Stomach smooth muscle (tissue), 2 donors: ENCODE measurements at regions not wholly inside any gene's neighbourhood (a gene's known extent, or its start where the extent isn't known, plus 50 kb on each side); places are given as distances from the start of the nearest gene placed in this dataset.

Experiments
- H3K27ac ChIP-seq: one replicate; pipeline ENCODE4 v1.7.0; 2013; ENCODE audit warnings: mild to moderate bottlenecking, low read length, inconsistent platforms
- H3K27me3 ChIP-seq, 2 donors: one replicate each; pipeline ENCODE4 v1.7.0; 2013; ENCODE audit warnings: low read length in 2 of 2; ENCODE audit not compliant: insufficient read depth in 2 of 2, control insufficient read depth in 1 of 2
- H3K36me3 ChIP-seq, 2 donors: one replicate each; pipeline ENCODE4 v1.7.0; 2013; ENCODE audit warnings: low read length in 2 of 2; ENCODE audit not compliant: control insufficient read depth in 2 of 2, insufficient read depth in 2 of 2
- H3K4me1 ChIP-seq: one replicate; pipeline ENCODE4 v1.7.0; 2013; ENCODE audit warnings: low read length; ENCODE audit not compliant: control insufficient read depth, insufficient read depth
- H3K4me3 ChIP-seq, 2 donors: one replicate each; pipeline ENCODE4 v1.7.0; 2013; ENCODE audit warnings: low read length in 2 of 2
- H3K9ac ChIP-seq, 2 donors: one replicate each; pipeline ENCODE4 v1.7.0; 2013; ENCODE audit warnings: low read length in 2 of 2, mild to moderate bottlenecking in 1 of 2
- H3K9me3 ChIP-seq, 2 donors: one replicate each; pipeline ENCODE4 v1.7.0; 2013; ENCODE audit warnings: low read length in 2 of 2; ENCODE audit not compliant: control insufficient read depth in 2 of 2
- donor health status: healthy.
- donor health status: Pancreatic carcinoma.

DNA sequence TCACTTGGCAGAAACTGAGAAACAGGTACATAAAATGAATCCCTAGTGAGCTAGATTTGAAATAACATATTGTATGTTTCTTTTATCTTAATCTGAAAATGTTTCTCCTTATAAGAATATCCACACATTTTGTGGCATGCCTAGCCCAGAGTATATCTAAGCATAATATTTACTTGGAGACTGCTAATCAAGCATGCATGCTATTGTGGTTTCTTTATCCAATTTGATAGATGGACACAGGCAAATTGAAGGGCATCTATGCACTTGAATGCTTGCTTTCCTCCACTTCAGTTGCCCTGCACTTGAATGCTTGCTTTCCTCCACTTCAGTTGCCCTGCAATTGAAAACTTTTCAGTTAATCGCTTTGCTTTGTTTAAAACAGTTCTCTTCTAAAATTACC lies 729.8 kb downstream of the TBC1D32 start:
- H3K4me1 ChIP-seq, result no peaks in the 10 kb centered on the region
- no peaks in the 10 kb centered on the region for H3K36me3 ChIP-seq
- no peak overlapping the region for H3K4me3 ChIP-seq
- H3K9ac ChIP-seq, result no peak overlapping the region
- H3K9me3 ChIP-seq, result no peaks in the 10 kb centered on the region
- no peak overlapping the region for H3K27ac ChIP-seq
- no peaks in the 10 kb centered on the region for H3K27me3 ChIP-seq

- H3K27me3 ChIP-seq, result no peaks in the 10 kb centered on the region
- H3K36me3 ChIP-seq, result no peaks in the 10 kb centered on the region
- H3K9me3 ChIP-seq, result no peaks in the 10 kb centered on the region
- H3K9ac ChIP-seq, result no peak overlapping the region
- no peak overlapping the region for H3K4me3 ChIP-seq
- H3K4me1 ChIP-seq, result no peaks in the 10 kb centered on the region
- H3K27ac ChIP-seq, result no peak overlapping the region
Observed at GRCh38 chr6:120590611-120591010, 743.7 kb downstream of the TBC1D32 start.

- H3K9me3 ChIP-seq, result no peaks in the 10 kb centered on the region
- no peak overlapping the region for H3K27ac ChIP-seq
- H3K27me3 ChIP-seq, result no peaks in the 10 kb centered on the region
- H3K9ac ChIP-seq, result no peak overlapping the region
- H3K4me1 ChIP-seq, result no peaks in the 10 kb centered on the region
- H3K36me3 ChIP-seq, result no peaks in the 10 kb centered on the region
- H3K4me3 ChIP-seq, result no peak overlapping the region
Observed at GRCh38 chr6:120588424-120588823, 745.9 kb downstream of the TBC1D32 start.

DNA sequence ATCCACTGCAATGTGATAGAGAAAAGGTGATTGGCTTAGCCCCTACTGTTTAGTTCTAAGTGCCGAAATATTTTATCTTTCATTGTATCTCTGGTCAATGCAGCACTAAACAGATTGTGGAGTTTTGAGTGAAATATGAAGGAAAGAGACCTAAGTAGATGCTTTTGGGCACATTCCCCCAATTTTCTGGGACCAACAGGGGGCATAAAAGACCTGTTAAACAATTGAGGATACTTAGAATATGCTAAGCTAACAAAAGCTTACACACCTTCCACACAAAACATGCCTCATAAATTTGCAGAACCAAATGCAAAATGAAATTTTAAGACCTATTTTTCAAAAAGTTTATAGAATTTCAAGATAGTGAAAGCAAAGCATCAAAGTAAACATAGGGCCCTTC lies 746.9 kb downstream of the TBC1D32 start:
- no peaks in the 10 kb centered on the region for H3K27me3 ChIP-seq
- H3K4me1 ChIP-seq, result no peaks in the 10 kb centered on the region
- no peaks in the 10 kb centered on the region for H3K9me3 ChIP-seq
- no peak overlapping the region for H3K9ac ChIP-seq
- H3K36me3 ChIP-seq, result no peaks in the 10 kb centered on the region
- H3K4me3 ChIP-seq, result no peak overlapping the region
- H3K27ac ChIP-seq, result no peak overlapping the region

DNA sequence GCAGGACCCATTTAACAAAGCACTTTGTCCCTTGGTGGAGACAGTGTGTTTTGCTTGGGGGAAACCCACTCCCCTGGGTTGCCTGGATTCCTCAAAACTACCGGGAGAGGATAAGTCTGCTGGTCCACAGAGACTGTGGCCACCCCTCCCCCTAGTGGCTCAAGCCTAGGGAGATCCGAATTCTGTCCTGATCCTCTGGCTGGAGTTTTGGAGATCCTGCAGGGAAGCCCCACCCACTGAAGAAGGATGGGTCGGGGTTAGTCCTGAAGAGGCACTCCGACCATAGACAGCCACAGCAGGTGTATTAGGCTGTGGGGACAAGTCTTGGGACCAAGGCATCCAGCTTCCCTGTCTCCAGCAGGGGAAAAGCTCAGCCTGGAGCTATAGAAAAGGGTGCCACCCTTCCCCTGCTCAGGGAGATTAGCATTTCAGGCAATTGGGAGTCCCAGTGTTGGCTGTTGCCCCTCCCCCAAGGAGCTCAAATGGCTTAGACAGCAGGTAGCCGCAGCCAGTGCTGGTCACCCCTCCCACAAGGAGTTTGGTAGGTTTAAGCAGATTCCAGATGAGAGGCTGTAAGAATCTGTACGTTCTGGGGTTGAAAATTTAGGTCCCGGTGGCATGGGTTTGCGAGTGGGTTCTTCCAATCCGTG lies 750.0 kb downstream of the TBC1D32 start:
- Histone ChIP-seq H3K4me1 (no peaks in the 10 kb centered on the region), H3K27ac (no peak overlapping the region), H3K27me3 (no peaks in the 10 kb centered on the region), H3K9ac (no peak overlapping the region), H3K9me3 (no peaks in the 10 kb centered on the region), H3K4me3 (no peak overlapping the region), H3K36me3 (no peaks in the 10 kb centered on the region)

DNA sequence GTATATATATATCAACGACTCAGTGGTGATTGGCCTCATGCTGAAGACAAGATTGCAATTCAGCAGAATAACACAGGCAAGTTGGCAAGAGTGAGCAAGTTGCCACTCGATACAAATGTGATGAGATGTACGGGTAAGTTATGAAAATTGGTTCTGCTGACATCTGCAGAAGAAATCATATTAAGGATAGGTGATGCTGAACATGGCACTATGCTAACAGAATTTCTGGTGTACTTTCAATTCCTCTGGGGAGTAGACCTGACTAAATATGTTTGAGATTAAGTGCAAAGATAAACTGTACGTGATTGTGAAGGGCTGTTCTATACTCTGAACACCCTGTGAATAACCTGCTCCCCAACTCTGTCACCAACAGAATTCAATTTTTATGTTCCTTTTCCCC lies 758.2 kb downstream of the TBC1D32 start:
- H3K36me3 ChIP-seq, result no peaks in the 10 kb centered on the region
- no peaks in the 10 kb centered on the region for H3K9me3 ChIP-seq
- no peaks in the 10 kb centered on the region for H3K4me1 ChIP-seq
- H3K27me3 ChIP-seq, result no peaks in the 10 kb centered on the region
- no peak overlapping the region for H3K4me3 ChIP-seq
- no peak overlapping the region for H3K27ac ChIP-seq
- H3K9ac ChIP-seq, result no peak overlapping the region

DNA sequence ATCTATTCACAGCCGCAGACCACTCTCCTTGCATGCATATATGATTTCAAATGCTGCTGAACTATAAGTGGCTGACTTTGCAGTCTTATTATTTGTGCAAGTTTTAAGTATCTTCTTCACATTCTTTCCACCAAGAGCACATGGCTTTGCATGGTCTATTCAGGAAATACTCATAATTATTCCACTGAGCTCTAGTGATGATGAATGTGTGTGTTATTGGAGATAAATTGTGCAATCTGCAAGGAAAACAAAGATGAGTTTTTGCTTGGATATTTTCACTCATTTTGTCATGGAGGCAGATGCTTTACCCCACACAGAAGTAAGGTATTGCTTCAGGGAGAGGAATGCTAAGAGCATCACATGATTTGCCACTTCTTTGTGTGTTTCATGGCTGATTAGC lies 764.6 kb downstream of the TBC1D32 start:
- Histone ChIP-seq H3K9me3 (no peaks in the 10 kb centered on the region), H3K27ac (no peak overlapping the region), H3K4me3 (no peak overlapping the region), H3K27me3 (no peaks in the 10 kb centered on the region), H3K9ac (no peak overlapping the region), H3K4me1 (no peaks in the 10 kb centered on the region), H3K36me3 (no peaks in the 10 kb centered on the region)

DNA sequence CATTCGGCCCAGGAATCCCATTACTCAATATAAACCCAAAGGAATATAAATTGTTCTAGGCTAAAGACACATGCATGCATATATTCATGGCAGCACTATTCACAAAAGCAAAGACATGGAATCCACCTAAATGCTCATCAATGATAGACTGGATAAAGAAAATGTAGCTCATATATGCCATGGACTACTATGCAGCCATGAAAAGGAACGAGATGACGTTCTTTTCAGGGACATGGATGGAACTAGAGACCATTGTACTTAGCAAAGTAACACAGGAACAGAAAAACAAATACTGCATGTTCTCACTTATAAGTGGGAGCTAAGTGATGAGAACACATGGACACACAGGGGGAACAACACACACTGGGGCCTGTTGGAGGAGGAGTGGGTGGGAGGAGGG lies 769.5 kb downstream of the TBC1D32 start:
- Histone ChIP-seq H3K9me3 (no peaks in the 10 kb centered on the region), H3K36me3 (no peaks in the 10 kb centered on the region), H3K4me1 (no peaks in the 10 kb centered on the region), H3K9ac (no peak overlapping the region), H3K4me3 (no peak overlapping the region), H3K27ac (no peak overlapping the region), H3K27me3 (no peaks in the 10 kb centered on the region)

DNA sequence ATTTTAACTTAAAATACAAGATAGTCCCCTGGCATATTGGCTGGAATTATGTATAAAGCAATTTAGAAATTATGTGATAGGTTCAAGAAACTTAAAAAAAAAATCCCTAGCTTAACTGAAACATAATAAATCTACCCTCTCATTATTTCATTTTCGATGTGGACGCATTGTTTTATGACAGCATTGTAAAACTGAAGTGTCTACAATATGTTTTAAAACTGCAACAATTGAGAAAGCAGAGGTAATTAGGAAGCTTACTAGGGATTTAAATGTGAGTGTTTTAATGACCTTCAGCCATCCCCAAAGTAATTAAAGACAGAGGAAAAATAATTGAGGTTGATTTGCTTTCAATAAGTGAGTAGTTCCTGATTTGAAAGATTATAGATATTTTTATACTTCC lies 776.0 kb downstream of the TBC1D32 start:
- H3K4me1 ChIP-seq, result no peaks in the 10 kb centered on the region
- H3K27ac ChIP-seq, result no peak overlapping the region
- H3K27me3 ChIP-seq, result no peaks in the 10 kb centered on the region
- no peaks in the 10 kb centered on the region for H3K9me3 ChIP-seq
- H3K4me3 ChIP-seq, result no peak overlapping the region
- no peak overlapping the region for H3K9ac ChIP-seq
- H3K36me3 ChIP-seq, result no peaks in the 10 kb centered on the region

GRCh38 chr6:120557554-120557953 lies 776.7 kb downstream of the TBC1D32 start:
- H3K4me3 ChIP-seq, result no peak overlapping the region
- no peaks in the 10 kb centered on the region for H3K9me3 ChIP-seq
- no peak overlapping the region for H3K27ac ChIP-seq
- no peaks in the 10 kb centered on the region for H3K27me3 ChIP-seq
- no peaks in the 10 kb centered on the region for H3K36me3 ChIP-seq
- no peaks in the 10 kb centered on the region for H3K4me1 ChIP-seq
- no peak overlapping the region for H3K9ac ChIP-seq

DNA sequence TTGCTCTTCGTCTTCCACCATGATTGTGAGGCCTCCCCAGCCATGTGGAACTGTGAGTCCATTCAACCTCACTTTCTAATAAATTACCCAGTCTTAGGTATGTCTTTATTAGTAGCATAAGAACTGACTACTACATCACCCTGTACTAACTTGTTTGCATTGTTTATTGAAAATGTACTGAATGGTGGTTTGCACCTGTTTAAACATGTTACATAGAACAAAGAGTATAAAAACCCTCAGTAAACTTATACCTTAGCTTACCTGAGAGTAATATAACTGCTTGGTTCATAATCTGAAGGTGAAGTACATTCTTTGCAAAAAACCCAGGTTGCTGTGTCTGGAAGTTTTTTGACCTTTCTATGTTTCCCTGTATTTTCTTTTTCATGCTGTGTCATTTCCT lies 777.8 kb downstream of the TBC1D32 start:
- Histone ChIP-seq H3K36me3 (no peaks in the 10 kb centered on the region), H3K4me1 (no peaks in the 10 kb centered on the region), H3K4me3 (no peak overlapping the region), H3K9me3 (no peaks in the 10 kb centered on the region), H3K27me3 (no peaks in the 10 kb centered on the region), H3K9ac (no peak overlapping the region), H3K27ac (no peak overlapping the region)
